ENCODE measurements at regions not wholly inside any gene's neighbourhood (a gene's known extent, or its start where the extent isn't known, plus 50 kb on each side); places are given as distances from the start of the nearest gene placed in this dataset.

DNA sequence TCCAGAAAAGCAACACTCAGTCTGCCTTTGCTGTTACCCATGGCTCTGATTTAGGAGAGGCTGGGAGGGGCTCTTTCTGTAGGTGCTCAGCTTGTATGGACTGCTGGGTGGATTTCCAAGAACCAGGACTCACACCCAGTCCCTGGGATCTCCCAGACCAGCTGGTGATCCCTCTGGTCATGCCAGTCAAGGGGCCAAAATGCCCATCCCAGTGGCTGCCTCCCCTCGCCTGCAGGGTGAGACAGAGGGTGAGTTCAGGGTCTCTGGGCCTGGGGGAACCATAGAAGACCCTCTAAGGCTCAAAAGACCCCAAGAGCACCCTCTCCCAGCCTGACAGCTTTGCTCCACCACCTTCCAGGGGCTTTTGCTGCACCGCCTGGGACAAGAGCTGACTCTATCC is 78.6 kb upstream of the MYL2 start:
- no peak overlapping the region for H3K4me3 ChIP-seq (ENCODE audit: low read depth, low read length)
- H3K36me3 ChIP-seq (ENCODE audit: control insufficient read depth, insufficient read depth, low read length), result no peaks in the 10 kb centered on the region
- DNase-seq (ENCODE audit: low read depth) (no peak), FAIRE-seq (no peak)
- no peak for TF ChIP-seq CTCF (IDR thresholded peaks at IDR 0.05; ENCODE audit: insufficient read depth, low read length, severe bottlenecking)
- peaks cover under 1% of the 10 kb centered on the region for H3K27me3 ChIP-seq (ENCODE audit: control insufficient read depth, insufficient read depth, low read length)

DNA sequence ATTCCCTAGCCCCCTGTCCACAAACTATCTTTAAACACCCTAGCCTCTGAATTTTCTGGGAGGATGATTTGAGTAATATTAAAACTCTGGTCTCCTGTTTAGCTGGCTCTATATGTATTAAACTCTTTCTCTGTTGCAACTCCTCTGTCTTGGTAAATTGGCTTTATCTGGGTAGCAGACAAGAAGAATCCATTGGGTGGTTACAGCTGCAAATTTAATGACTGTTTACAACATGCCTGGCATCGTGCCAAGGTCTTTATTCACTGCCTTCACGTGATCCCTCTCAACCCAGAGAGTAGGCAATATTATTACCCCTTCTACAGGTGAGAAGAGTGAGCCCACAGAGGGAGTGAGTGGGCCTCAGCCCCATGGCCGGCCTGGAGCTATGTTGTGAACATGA is 77.8 kb upstream of the MYL2 start:
- Histone ChIP-seq H3K4me3 (ENCODE audit: low read depth, low read length) (no peak overlapping the region), H3K36me3 (ENCODE audit: control insufficient read depth, insufficient read depth, low read length) (no peaks in the 10 kb centered on the region), H3K27me3 (ENCODE audit: control insufficient read depth, insufficient read depth, low read length) (peaks cover 1% of the 10 kb centered on the region)
- DNase-seq (ENCODE audit: low read depth) (no peak), FAIRE-seq (no peak)
- TF ChIP-seq CTCF (IDR thresholded peaks at IDR 0.05; ENCODE audit: insufficient read depth, low read length, severe bottlenecking), result no peak

DNA sequence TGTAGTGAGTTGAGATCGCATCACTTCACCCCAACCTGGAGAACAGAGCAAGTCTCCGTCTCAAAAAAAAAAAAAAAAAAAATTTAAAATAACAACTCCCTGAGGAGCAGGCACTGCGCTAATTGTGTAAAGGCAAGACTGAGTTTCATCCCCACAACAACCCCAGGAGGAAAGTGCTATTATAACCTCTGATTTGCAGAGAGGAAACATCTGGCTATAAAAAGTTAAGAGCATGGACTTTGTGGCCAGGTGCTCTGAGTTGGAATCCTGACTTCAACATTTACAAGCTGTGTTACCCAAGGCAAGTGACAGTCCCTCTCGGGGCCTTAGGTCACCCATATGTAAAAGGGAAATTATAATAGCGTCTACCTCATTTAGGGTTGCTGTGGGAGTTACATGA is 76.0 kb upstream of the MYL2 start:
- no peak overlapping the region for H3K4me3 ChIP-seq (ENCODE audit: low read depth, low read length)
- peaks cover 1% of the 10 kb centered on the region for H3K27me3 ChIP-seq (ENCODE audit: control insufficient read depth, insufficient read depth, low read length)
- FAIRE-seq (no peak), DNase-seq (ENCODE audit: low read depth) (no peak)
- H3K36me3 ChIP-seq (ENCODE audit: control insufficient read depth, insufficient read depth, low read length), result no peaks in the 10 kb centered on the region
- no peak for TF ChIP-seq CTCF (IDR thresholded peaks at IDR 0.05; ENCODE audit: insufficient read depth, low read length, severe bottlenecking)

GRCh38 chr12:110995615-110996014 is 75.2 kb upstream of the MYL2 start:
- Histone ChIP-seq H3K27me3 (ENCODE audit: control insufficient read depth, insufficient read depth, low read length) (peaks cover 1% of the 10 kb centered on the region), H3K4me3 (ENCODE audit: low read depth, low read length) (no peak overlapping the region), H3K36me3 (ENCODE audit: control insufficient read depth, insufficient read depth, low read length) (no peaks in the 10 kb centered on the region)
- no peak for FAIRE-seq
- no peak for DNase-seq (ENCODE audit: low read depth)
- TF ChIP-seq CTCF (IDR thresholded peaks at IDR 0.05; ENCODE audit: insufficient read depth, low read length, severe bottlenecking), result no peak

- FAIRE-seq (no peak), DNase-seq (ENCODE audit: low read depth) (no peak)
- no peak overlapping the region for H3K4me3 ChIP-seq (ENCODE audit: low read depth, low read length)
- H3K27me3 ChIP-seq (ENCODE audit: control insufficient read depth, insufficient read depth, low read length), result peaks cover 1% of the 10 kb centered on the region
- TF ChIP-seq CTCF (IDR thresholded peaks at IDR 0.05; ENCODE audit: insufficient read depth, low read length, severe bottlenecking), result no peak
- H3K36me3 ChIP-seq (ENCODE audit: control insufficient read depth, insufficient read depth, low read length), result no peaks in the 10 kb centered on the region
Observed at GRCh38 chr12:110995016-110995415, 74.6 kb upstream of the MYL2 start.

GRCh38 chr12:110993434-110993833 is 73.1 kb upstream of the MYL2 start:
- TF ChIP-seq CTCF (IDR thresholded peaks at IDR 0.05; ENCODE audit: insufficient read depth, low read length, severe bottlenecking), result no peak
- FAIRE-seq, result no peak
- DNase-seq (ENCODE audit: low read depth), result no peak

More at GRCh38 chr12:110993434-110993833, 73.1 kb upstream of the MYL2 start:
- Histone ChIP-seq H3K36me3 (ENCODE audit: control insufficient read depth, insufficient read depth, low read length) (no peaks in the 10 kb centered on the region), H3K4me3 (ENCODE audit: low read depth, low read length) (no peak overlapping the region), H3K27me3 (ENCODE audit: control insufficient read depth, insufficient read depth, low read length) (peaks cover 1% of the 10 kb centered on the region)

Data from bronchial epithelial cell (primary cell).